ENCODE measurements at regions not wholly inside any gene's neighbourhood (a gene's known extent, or its start where the extent isn't known, plus 50 kb on each side); places are given as distances from the start of the nearest gene placed in this dataset.

DNA sequence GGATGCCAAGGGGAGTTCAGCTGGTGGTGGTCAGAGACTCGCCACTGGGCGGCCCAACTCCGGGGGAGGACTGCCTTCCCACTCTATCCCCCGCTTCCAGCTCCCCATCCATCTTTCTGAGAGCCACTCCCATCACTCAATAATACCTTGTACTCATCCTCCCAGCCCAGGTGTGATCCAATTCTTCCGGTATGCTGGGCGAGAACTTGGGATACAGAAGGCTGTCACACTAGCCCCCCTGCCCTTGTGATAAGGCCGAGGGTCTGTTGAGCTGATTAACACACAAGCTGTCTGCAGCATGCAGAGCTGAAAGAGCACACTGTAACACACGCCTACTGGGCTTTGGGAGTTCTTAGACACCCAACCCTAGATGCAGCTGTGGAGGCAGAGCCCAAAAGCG is 460.4 kb upstream of the EEF2KMT start:
- DNase-seq: no peak

DNA sequence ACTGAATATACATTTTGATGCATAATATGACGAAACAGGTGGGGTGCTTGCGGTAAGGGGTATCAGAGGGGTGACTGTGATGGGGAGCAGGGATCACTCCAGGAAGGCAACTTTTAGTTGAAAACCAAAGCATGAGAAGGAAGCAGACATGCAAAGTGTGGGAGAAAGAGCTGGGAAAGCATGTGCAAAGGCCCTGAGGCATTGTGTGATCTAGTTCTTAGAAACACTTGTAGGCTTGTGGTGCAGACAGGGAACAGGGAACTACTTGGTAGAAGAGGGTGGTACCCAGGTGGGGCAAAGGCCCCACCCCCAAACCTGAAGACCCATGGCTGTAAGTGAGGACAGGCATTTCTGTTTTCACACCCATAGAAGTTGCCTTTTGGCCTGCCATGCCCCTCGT is 459.9 kb upstream of the EEF2KMT start:
- DNase-seq: no peak

GRCh38 chr16:5556158-5556810 is 458.7 kb upstream of the EEF2KMT start:
- DNase-seq: no peak

GRCh38 chr16:5551909-5552308 is 454.3 kb upstream of the EEF2KMT start:
- DNase-seq: no peak

- DNase-seq: no peak
Observed at GRCh38 chr16:5549802-5550201, 452.2 kb upstream of the EEF2KMT start.

DNA sequence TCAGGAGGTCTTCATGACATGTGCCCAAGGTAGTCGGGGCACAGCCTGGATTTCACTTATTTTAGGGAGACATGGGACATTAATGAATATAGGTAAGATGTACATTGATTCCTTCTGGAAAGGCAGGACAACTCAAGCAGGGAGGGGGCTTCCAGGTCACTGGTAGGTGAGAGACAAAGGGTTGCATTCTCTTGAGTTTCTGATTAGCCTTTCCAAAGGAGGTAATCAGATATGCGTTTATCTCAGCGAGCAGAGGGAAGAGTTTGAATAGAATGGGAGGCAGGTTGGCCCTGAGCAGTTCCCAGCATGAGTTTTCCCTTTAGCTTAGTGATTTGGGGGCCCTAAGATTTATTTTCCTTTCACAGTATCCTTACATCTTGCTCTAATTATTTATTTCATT is 443.8 kb upstream of the EEF2KMT start:
- no peak for DNase-seq

DNA sequence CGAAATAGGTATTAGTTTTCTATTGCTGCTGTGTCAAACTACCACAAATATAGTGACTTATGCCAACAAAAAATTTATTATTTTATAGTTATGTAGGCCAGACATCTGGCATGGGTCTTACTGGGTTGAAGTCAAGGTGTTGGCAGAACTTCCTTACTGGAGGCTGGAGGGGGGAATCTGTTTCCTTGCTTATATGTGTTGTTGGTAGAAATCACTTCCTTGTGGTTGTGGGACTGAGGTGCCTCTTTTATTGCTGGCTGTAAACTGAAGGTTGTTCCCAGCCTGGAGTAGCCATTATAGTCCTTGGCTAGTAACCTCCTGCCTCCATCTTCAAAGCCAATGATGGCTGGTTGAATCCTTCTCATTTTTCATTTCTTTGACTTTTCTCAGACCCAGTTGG is 439.8 kb upstream of the EEF2KMT start:
- no peak for DNase-seq

DNA sequence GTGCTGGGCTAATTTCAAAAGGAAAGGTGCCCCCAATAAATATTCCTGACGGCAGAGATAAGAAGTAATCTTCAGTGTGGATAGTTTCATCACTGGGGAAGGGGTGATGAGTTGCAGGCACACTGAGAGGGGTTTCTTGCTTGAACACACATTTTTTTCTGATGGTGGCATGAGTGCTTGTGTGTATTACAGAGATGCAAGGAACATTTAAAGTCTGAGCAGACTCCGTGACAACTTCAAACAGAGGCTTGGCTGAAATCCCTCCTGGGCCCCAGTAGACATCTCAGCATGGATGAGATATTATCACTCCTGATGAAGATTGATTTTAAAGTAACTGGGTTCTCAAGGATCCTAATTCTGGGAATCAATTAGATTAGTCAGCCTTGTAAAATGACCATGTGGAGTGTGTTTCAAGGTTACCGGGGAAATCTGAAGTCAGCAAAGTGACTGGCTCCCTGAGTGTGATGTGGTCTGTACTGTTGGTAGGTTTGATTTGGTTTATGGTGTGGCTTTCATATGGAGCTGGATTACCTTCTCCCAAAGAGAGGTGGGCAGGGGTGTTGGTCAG is 435.8 kb upstream of the EEF2KMT start:
- no peak for DNase-seq

- DNase-seq: no peak
Observed at GRCh38 chr16:5527817-5528216, 430.2 kb upstream of the EEF2KMT start.

DNA sequence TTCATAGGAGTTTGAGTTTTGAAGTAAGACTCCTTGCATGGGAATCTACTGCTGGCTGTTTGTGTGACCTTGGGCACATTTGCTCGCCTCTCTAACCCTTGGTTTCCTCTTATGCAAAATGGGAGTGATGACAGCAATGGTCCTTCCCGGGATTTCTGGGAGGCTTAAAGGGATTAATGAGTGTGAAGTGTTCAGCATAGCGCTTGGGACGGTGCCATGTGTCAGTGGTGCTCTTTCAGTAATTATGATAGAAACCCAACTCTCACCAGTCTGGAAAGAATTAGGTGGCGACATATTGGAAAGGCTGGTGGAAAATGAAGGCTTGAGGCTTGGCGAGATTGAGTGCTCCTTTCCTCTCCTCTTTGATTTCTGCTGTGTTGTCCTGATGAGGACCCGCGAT is 429.2 kb upstream of the EEF2KMT start:
- no peak for DNase-seq

DNA sequence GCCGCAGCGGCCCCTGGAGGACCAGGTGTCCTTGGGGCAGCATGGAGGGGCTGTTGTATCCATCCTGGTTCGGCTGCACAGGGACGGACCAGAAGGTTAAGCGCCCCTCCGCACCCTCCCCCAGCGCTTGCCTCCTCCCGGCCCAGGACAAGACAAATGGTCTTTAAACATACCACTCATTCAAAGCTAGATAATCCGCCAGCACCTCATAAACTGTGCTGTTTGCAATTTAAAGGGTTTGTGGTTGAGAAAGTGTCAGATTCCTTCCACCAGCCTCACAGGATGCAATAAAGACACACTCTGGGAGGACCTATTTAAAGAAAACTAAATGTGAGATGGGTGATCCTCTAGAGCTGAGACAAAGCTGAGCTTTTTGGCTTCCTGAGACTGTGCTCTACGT is 426.2 kb upstream of the EEF2KMT start:
- no peak for DNase-seq

DNA sequence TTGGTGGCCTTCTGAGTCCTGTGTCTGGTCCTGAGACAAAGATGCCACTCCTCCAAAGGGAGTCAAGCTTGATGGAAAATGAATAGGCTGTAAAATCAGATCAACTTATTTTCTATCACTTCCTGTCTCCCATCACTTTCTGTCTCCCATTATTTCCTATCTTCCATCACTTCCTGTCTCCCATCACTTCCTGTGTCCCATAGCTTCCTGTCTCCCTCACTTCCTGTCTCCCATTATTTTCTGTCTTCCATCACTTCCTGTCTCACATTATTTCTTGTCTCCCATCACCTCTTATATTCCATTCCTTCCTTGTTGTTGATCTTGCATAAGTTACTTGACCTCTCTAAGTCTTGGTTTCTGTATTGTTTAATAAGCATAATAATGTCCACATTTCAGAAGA is 418.5 kb upstream of the EEF2KMT start:
- DNase-seq: no peak

DNA sequence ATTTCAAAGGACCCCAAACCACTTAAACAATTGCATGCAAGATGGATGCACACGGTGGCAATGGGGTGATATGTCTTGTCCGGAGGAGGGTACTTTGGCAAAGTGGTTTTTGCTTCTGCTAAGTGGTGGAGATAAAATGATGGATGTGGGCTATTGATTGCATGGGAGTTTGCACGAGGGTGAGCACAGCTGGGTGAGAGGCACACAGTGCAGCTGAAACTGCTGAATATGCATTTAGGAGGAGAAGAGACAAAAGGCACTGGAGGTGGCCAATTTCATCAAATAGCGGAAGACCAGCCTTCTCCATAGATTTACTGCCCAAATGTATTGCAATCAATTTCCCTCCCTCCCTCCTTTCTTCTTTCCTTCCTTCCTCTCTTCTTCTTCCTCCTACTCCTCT is 414.4 kb upstream of the EEF2KMT start:
- DNase-seq: no peak

DNA sequence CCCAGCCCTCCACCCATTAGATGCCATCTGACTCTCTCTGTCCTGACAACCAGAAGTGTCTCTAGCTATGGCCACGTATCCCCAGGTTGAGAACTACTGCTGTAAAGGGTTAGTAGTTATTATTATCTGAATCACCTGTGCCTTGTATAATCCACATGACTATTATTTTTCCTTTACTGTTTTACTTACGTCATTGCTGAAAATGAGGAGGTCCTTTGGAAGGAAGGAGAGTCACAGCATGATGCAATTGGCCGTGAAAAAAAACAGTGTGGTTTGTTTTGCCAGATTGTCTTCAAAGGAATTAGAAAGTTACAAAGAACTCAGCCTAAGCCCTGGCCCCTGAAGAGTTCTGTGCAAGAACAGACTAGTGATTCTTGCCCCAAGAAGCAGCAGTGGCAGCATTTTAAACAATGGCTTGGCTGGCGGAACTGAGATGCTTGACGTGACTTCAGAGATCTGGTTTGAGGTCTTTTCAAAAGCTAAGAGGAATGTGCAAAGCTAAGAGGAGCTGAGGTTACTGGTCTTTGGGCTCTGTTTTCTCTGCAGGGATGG is 413.3 kb upstream of the EEF2KMT start:
- no peak for DNase-seq

DNA sequence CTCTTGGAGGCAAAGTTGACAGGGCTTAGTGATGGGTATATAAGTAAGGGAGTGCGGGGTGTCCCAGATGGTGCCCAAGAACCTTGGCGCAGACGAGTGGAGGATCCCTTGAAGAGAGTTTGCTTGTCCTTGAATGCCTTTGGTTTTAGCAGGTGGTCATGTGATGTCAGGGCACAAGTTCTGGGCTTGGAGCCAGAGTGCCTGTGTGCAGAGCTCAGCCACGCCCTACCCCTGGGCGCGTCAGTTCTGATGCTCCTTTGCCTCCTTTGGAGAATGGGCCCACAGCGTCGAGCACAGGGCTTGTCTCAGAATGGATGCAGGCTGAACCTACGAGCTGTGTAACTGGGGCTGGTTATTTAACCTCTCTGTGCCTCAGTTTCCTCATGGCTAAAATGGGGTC is 412.2 kb upstream of the EEF2KMT start:
- no peak for DNase-seq

- DNase-seq: no peak
Observed at GRCh38 chr16:5509336-5509735, 411.7 kb upstream of the EEF2KMT start.

DNA sequence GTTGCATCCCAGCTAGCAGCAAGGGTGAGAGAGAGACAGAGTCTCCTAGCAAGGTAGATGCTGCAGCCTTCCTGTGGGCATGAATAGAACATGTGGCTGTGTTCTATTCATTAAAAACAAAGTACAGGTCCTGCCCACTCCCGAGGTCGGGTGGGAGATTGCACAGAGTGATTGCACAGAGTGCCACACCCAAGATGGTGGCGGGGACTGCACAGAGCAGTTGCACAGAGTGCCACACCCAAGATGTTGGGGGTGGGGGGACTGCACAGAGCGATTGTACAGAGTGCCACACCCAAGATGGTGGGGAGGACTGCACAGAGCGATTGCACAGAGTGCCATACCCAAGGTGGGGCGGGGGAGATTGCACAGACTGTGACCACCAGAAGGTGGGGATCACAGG is 410.8 kb upstream of the EEF2KMT start:
- DNase-seq: no peak

GRCh38 chr16:5506021-5506420 is 408.4 kb upstream of the EEF2KMT start:
- DNase-seq: no peak

GRCh38 chr16:5505091-5505887 is 407.7 kb upstream of the EEF2KMT start:
- no peak for DNase-seq

DNA sequence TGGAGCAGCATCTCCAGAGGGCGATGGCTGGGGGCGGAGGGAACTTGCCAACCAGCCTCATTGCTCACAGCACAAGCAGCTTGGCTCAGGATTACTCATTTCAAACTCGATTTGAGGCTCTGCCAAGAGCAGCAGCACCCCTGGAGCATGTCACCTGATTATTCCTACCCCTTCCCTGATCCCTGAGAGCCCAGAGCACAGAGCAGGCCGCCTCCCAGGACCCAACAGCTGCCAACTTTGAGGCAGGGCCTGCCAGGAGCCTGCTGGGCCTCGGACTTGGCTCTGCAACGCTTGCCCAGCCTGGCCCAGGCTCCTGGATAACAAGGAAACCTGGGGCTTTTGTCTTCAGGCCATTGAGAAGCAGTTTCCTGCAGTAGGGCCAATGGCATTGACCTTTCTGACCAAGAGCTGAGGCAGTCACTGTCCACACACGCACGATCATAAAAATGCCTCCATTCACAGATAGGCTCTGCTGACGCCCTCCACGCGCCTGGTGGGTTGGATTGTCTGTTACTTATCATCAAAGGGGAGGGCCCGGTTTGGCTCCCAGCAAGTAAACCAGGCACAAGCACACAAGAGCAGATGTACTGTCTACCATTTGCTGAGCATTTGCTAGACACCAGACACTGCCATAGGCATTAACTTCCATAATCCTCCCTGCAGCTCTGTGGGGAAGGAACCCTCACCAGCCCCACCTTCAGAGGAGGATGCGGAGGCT is 406.6 kb upstream of the EEF2KMT start:
- DNase-seq: no peak

GRCh38 chr16:5502944-5503343 is 405.3 kb upstream of the EEF2KMT start:
- DNase-seq: no peak

DNA sequence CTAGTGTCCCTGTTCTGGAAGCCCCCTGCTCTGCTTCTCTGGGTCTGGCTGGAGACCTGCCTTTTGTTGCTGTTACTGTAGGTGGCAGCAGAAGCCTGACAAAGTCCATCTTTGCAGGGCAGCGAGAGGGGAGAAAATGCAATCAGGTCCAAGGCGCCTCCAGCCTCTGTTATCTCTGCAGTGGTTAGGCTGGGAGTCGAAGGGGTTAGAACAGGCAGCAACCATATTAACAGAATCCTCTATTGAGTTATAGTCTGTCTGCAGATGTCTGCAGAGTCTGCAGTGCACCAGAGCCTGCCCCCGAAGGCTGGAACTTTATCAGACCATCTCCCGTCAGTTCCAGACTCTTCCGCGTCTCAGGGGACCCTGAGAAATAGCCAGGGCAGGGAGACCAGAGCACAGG is 404.9 kb upstream of the EEF2KMT start:
- no peak for DNase-seq

DNA sequence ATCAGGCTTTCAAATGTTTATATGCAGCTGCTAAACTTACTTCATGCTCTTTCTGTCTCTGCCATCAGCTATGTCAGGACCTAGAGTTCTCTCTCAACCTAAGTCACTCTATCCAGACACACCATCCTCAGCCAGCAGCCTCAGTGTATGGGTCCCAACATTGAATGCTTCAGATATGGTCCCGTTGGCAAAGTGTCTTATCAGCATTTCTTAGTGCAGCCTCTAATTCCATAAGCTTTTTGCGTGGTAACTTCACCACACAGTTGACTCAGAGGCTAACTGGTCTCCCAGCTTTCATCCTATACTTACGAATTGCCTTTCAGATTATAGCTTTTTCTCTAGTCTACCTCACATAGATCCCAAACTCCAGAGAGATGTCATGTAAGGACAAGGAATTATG is 402.9 kb upstream of the EEF2KMT start:
- no peak for DNase-seq

- DNase-seq: no peak
Observed at GRCh38 chr16:5498562-5498961, 401.0 kb upstream of the EEF2KMT start.

All from activated CD4-positive, alpha-beta T cell treated with anti-CD3 and anti-CD28 coated beads, Interleukin-2, amount 50 U/mL, for 4 hours (primary cell).